ENCODE measurements at regions not wholly inside any gene's neighbourhood (a gene's known extent, or its start where the extent isn't known, plus 50 kb on each side); places are given as distances from the start of the nearest gene placed in this dataset.

DNA sequence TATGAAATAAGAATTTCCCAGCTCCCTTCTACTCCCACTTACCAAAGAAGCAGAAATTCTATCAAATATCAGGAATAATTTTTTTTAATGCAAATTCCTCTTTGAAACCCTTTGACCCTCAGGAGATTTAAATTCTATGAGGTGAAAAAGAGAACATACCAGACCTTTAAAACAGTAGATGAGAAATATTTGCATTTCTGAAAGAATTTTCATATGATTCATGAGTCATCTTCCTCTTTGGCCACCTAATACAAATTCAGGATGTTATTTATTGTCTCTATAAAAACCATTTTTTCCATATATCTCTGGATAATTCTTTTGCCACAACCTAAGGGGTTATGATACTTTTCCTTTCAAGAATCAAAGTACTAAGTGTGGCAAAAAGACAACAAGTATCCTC lies 67.3 kb upstream of the ST3GAL6 start:
- TF ChIP-seq, protein P1, sequence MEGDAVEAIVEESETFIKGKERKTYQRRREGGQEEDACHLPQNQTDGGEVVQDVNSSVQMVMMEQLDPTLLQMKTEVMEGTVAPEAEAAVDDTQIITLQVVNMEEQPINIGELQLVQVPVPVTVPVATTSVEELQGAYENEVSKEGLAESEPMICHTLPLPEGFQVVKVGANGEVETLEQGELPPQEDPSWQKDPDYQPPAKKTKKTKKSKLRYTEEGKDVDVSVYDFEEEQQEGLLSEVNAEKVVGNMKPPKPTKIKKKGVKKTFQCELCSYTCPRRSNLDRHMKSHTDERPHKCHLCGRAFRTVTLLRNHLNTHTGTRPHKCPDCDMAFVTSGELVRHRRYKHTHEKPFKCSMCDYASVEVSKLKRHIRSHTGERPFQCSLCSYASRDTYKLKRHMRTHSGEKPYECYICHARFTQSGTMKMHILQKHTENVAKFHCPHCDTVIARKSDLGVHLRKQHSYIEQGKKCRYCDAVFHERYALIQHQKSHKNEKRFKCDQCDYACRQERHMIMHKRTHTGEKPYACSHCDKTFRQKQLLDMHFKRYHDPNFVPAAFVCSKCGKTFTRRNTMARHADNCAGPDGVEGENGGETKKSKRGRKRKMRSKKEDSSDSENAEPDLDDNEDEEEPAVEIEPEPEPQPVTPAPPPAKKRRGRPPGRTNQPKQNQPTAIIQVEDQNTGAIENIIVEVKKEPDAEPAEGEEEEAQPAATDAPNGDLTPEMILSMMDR (conservative IDR thresholded peaks at IDR 0.05; ENCODE audit: low read depth, low read length): no peak
- TF ChIP-seq EZH2 (IDR thresholded peaks at IDR 0.05; ENCODE audit: borderline replicate concordance, low read depth, low read length, poor library complexity, severe bottlenecking): no peak
